HL-60/S4 treated with phorbol 12-myristate 13-acetate at 8.2 ng/mL for 4 days and 3 days (cell line): ENCODE measurements at regions not wholly inside any gene's neighbourhood (a gene's known extent, or its start where the extent isn't known, plus 50 kb on each side); places are given as distances from the start of the nearest gene placed in this dataset.

Source experiments
- in situ Hi-C: fragments of 300-500 bp; cut with MboI; formaldehyde crosslinking; loops from 2 replicates; pipeline ENCODE4 v1.15.0; 2022; ENCODE audit warnings: low sequenced_read_pairs

- in situ Hi-C loops, result no loop called here
Observed at GRCh38 chr7:70846208-70846607, 285.7 kb upstream of the GALNT17 start.

DNA sequence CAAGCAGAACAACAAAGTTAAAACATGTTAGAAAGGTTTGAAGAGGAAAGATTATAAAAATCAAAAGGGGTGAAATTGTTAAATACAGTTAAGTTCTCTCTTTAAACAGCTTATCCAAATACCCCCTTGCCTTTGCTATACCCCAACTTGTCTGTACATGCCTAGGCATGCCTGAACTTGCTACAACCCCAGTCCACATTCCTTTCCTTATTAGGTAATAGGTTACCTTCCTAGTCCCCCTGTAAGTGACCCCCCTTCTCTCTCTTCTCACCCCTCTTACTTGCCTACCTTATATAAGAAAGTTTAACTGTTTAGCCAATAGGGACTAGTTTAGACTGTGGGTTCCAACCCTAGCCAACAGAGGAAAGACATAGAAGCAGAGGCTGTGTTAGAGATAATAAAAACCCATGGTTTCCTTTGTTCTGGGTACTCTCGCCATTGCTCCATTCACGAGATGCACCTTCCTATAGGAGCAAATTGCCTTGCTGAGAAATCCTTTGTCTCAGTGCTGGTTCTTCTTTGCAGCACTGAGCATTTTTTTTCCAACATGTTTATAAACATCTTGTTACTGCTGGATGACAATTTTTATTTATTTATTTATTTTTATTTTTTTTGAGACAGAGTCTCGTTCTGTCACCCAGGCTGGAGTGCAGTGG, 282.2 kb upstream of the GALNT17 start:
- in situ Hi-C loops, result loop anchor here (25.0 kb wide), 1 partner anchor 888 kb away; no protein-coding TSS in a partner anchor

DNA sequence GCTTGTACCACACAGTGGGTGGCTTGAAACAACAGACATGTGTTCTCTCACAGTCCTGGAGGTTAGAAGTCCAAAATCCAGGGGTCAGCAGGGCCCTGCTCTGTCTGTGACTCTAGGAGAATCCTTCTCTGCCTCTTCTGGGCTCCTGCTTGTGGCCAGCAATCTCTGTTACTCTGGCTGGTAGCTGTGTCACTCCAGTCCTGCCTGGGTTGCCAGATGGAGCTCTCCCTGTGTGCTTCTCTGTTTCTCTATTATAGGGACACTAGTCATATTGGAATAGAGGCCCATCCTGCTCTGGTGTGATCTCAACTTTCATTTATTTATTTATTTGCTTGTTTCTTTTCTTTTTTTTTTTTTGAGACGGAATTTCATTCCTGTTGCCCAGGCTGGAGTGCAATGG, 276.6 kb upstream of the GALNT17 start:
- in situ Hi-C loops, result loop anchor here (25.0 kb wide), 1 partner anchor 882 kb away; no protein-coding TSS in a partner anchor

DNA sequence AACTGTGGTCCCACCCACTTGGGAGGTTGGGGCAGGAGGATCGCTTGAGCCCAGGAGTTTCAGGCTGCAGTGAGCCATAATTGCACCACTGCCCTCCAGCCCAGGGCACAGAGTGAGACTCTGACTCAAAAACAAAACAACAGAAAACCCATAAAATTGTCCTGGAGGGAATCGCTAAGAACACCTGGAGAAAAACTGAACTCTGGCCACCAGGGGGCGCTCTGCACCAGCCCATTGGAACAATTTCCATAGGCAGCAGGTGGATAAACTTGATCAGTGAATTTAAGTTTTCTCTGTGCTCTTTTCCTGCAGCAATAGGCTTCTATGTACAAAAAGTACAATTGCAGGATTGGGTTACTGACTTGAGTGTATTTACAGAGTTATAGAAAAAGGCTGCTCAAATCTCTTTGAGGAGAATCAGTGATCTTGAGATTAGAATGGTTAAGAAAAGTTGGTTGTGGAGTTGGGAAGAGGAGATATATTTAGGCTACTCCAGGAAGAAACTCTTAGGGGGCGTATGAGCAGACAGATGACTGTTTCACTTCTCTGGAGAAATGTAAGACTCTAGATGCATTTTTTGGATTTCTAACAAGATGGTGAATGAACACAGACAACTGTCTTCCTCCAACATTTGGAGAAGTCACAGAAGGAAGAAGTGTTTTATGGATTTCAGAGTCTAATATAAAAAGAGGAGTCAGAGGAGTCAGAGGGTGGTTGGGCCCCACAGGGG, 274.9 kb upstream of the GALNT17 start:
- in situ Hi-C loops, result loop anchor here (25.0 kb wide), 1 partner anchor 880 kb away; no protein-coding TSS in a partner anchor

DNA sequence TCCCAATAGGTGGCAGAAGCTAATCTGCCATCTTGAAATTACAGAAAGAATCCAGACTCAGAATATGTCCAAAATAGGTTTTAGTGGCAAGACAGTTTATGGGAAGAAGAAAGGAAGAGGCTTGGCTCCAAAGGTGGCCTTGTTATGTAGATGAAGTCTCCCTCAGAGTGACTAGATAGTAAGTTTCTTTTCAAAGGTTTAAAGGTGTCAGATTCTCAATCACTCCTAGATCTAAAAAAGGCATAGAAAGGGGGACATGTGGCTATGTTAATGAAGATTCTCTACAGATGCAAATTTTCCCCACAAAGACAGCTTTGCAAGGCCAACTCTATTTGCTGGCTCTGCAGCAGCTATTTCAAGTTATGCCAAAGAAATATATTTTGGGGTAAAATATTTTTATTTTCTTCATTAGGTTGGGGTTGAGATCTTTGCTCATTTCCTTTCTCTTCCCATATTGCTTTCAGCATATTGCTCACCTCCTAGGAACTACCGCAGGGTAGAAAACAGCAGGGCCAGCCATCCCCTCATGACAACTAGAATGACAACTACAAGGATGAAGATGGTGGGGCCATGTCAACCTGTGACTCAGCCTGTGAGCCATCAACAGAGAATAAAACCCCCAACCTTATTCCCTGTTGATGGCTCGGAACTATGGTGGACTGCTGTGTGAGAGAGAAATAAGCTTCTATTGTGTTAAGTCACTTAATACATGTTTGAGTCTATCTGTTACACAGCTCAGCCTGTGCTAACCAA, 274.0 kb upstream of the GALNT17 start:
- in situ Hi-C loops, result loop anchor here (25.0 kb wide), 1 partner anchor 879 kb away; no protein-coding TSS in a partner anchor

- in situ Hi-C loops, result loop anchor here (25.0 kb wide), 1 partner anchor 870 kb away; no protein-coding TSS in a partner anchor
Observed at GRCh38 chr7:70867513-70867912, 264.4 kb upstream of the GALNT17 start.

DNA sequence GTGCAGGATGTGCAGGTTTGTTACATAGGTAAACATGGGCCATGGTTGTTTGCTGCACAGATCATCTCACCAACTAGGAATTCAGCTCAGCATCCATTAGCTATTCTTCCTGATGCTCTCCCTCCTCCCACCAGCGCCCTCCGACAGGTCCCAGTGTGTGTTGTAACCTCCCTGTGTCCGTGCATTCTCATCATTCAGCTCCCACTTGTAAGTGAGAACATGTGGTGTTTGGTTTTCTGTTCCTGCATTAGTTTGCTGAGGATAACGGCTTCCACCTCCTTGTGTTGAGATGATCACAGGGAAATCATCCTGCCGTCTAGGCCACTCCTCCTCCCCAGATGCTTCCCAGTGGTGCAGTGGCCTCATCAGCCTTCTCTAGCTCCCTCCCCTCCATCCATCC, 261.6 kb upstream of the GALNT17 start:
- in situ Hi-C loops, result loop anchor here (25.0 kb wide), 1 partner anchor 867 kb away; no protein-coding TSS in a partner anchor

GRCh38 chr7:70872188-70872587, 259.8 kb upstream of the GALNT17 start:
- in situ Hi-C loops, result loop anchor here (25.0 kb wide), 1 partner anchor 865 kb away; no protein-coding TSS in a partner anchor

GRCh38 chr7:70881167-70881847, 250.6 kb upstream of the GALNT17 start:
- in situ Hi-C loops, result loop anchor here (25.0 kb wide), 1 partner anchor 94 kb away; no protein-coding TSS in a partner anchor

GRCh38 chr7:70883750-70884439, 248.0 kb upstream of the GALNT17 start:
- in situ Hi-C loops, result loop anchor here (25.0 kb wide), 1 partner anchor 97 kb away; no protein-coding TSS in a partner anchor

DNA sequence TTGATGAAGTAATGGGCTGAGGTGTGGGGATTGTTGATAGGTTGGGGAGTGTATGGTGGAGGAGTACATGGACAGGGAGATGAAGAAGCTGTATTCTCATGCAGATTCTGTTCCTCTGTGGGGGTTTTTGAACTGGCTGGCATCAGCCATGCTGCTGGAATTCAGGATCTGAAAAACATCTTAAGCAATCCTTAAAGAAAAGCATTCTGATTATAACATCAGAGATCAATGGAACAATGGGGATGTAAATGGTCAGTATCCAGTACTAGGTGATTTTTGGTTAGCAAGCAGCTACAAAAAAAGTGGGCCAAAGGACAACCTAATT, 247.5 kb upstream of the GALNT17 start:
- in situ Hi-C loops, result loop anchor here (25.0 kb wide), 1 partner anchor 97 kb away; no protein-coding TSS in a partner anchor

DNA sequence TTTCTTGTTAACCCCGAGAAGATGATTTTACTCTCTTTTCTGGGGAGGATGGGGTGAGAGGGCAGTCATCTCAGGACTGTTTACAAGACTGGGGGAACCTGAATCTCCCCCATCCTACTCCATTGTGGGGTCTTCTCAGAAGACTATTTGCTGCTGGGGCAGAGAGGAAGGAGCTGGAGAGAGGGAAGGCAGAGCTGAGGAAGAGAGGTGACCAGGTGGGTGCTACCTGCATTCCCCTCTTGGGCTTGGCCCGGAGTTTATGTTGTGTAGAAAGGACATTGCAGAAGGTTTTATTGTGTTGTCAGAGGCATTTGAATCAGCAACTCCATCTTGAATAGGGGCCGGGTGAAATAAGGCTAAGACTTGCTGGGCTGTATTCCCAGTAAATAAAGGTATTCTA, 247.1 kb upstream of the GALNT17 start:
- in situ Hi-C loops, result loop anchor here (25.0 kb wide), 1 partner anchor 98 kb away; no protein-coding TSS in a partner anchor

DNA sequence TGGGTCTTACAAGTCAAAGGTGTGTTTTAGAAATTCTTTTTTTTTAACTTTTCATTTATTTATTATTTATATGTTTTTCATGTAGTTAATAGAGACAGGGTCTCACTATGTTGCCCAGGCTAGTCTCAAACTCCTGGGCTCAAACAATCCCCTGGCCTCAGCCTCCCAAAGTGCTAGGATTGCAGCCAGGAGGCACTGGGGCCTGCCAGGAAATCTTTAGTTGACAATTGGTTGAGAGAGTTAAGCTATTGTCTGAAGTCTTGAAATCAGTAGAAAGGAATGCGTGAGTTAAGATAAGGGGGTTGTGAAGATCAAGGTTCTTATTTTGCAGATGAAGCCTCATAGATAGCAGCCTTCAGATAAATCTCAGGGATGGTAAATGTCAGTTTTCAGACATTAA, 245.4 kb upstream of the GALNT17 start:
- in situ Hi-C loops, result loop anchor here (25.0 kb wide), 1 partner anchor 99 kb away; no protein-coding TSS in a partner anchor

DNA sequence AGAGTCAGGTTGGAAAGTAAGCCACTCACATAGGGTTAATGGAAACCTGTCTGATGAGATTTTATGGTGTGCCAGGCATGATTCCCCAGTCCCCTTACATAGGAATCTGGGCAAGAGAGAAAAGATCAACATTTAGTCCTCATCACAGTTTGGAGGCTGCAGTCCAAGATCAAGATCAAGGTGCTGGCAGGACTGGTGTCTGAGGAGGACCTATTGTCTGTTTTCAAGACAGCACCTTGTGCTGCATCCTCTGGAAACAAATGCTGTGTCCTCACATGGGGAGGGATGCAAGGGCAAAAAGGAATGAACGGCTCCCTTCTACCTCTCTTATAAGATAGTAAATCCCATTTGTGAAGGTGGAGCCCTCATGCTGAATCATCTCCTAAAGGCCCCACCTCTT, 244.8 kb upstream of the GALNT17 start:
- in situ Hi-C loops, result loop anchor here (25.0 kb wide), 1 partner anchor 100 kb away; no protein-coding TSS in a partner anchor

DNA sequence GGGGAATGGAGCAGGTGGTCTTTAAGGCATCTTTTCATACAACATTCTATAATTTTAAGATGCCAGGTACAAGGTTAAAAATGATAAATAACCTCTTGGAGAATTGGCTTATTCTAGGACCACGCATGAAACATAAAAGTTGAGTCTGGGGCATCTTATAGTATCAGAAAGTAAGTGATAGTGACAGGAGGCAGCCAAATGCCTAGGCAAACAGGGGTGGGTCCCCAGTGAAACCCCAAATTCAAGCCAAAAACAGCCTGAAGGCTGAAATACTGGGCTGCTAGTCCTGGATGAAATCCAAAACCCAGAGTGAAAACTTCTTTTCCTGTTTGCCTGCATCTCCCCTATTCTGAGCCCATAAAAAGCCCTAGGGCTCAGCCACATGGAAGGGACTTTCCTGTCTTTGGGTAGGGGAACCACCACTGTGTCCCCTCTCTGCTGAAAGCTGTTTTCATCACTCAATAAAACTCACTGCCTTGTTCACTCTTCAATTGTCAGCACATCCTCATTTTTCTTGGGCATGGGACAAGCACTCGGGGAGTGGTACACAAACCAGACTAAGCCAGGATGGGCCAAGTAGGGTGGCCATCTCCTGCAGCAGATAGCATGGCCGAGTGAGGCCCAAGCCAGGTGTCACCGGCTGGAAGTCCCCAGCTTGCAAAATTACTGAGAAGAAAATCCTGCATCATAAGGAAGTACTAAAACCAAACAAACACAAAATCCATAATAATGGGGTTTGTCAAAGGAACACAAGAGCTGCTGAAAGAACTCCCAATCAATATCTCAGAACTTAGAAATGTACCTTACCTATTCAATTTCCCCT, 241.6 kb upstream of the GALNT17 start:
- in situ Hi-C loops, result loop anchor here (25.0 kb wide), 1 partner anchor 103 kb away; no protein-coding TSS in a partner anchor

DNA sequence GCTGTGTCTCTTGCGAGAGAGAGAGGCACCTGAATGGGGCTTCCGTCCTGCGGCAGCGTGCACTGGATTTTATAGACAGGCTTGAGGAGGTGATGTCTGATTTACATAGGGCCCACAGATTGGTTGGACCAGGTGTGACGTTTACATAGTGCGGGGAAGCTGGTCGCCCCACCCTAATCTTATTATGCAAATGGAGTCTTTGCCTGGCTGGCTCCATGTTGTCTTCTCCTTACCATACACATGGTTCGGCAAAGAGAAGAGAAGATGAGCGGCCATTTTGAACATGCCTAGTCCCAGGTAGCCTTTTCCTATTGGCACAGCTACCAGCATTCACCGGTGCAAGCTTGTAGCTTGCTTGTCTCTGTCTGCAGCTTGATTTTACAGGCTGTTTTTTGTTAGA, 238.5 kb upstream of the GALNT17 start:
- in situ Hi-C loops, result loop anchor here (25.0 kb wide), 1 partner anchor 106 kb away; no protein-coding TSS in a partner anchor

- in situ Hi-C loops, result loop anchor here (25.0 kb wide), 1 partner anchor 107 kb away; no protein-coding TSS in a partner anchor
Observed at GRCh38 chr7:70893971-70894715, 237.8 kb upstream of the GALNT17 start.

- in situ Hi-C loops, result loop anchor here (25.0 kb wide), 1 partner anchor 107 kb away; no protein-coding TSS in a partner anchor
Observed at GRCh38 chr7:70894799-70895198, 237.1 kb upstream of the GALNT17 start.
